ENCODE measurements at regions not wholly inside any gene's neighbourhood (a gene's known extent, or its start where the extent isn't known, plus 50 kb on each side); places are given as distances from the start of the nearest gene placed in this dataset.

DNA sequence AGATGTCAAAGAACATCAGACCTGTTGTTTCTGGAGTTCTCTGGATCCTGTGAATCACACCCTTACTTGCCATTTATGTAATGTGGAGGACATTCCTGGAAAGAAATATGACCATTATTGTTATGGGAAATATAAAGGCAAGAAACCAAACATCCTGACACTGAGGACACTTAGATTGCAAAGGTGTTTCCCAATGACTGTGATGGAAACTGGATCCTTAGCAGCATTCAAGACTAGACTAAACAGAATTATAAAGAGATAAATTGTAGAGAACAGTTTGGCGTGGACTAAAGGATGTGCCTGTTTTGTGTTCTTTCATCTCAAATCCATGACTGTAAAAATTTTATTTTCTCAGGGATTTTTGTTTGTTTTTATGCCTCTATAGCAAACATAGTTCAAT is 347.7 kb upstream of the SLC14A2 start:
- intact Hi-C loops (cut with micrococcal nuclease) = no loop called here
- no peak overlapping the region for H3K23ac ChIP-seq (ENCODE audit: low read depth, low read length)
- no peak for DNase-seq
- H3K9ac ChIP-seq (ENCODE audit: low read depth, low read length) = no peak overlapping the region
- ChIA-PET POLR2A (ENCODE audit: unreplicated experiment) (no interaction called here), CTCF (interaction anchor here (1.1 kb wide), 1 partner anchor 8 kb away, joined by 4 read pairs; no protein-coding TSS in a partner anchor)
- no peaks in the 10 kb centered on the region for H3K4me1 ChIP-seq (ENCODE audit: control insufficient read depth, insufficient read depth, low read length)
- in situ Hi-C loops (cut with MboI; ENCODE audit: low sequenced_read_pairs) = no loop called here
- no peak overlapping the region for H2BK5ac ChIP-seq (ENCODE audit: low read depth, low read length, poor library complexity, severe bottlenecking)
- dilution Hi-C loops (cut with HindIII; ENCODE audit: low sequenced_read_pairs, unreplicated experiment) = no loop called here
- no peak overlapping the region for H3K14ac ChIP-seq (replicated peaks; ENCODE audit: low read depth, low read length)
- no peak overlapping the region for H2AK9ac ChIP-seq (replicated peaks; ENCODE audit: low read depth, low read length, poor library complexity)
- no peak overlapping the region for H4K5ac ChIP-seq (ENCODE audit: low read depth, low read length)
- H3K27me3 ChIP-seq (ENCODE audit: control insufficient read depth, insufficient read depth, low read length) = peaks cover 7% of the 10 kb centered on the region
- H3K9me1 ChIP-seq (ENCODE audit: insufficient read depth, low read length) = no peaks in the 10 kb centered on the region
- ATAC-seq (ENCODE audit: low read depth) = no peak
- no peaks in the 10 kb centered on the region for H4K20me1 ChIP-seq (ENCODE audit: insufficient read depth, low read length)
- no peak overlapping the region for H3K27ac ChIP-seq (ENCODE audit: insufficient read depth, low read length)
- WGBS, 2 experiments (ENCODE audit: extremely low coverage in 2 of 2, insufficient read length in 1 of 2) = no CpG with 5 or more reads among the region's 1 CpG
- no peaks in the 10 kb centered on the region for H3K36me3 ChIP-seq (ENCODE audit: control insufficient read depth, insufficient read depth, low read length)
- H3K79me1 ChIP-seq (ENCODE audit: low read depth in 1 of 2, low read length in 2 of 2) = no peaks in the 10 kb centered on the region
- no peak overlapping the region for H2BK20ac ChIP-seq (ENCODE audit: low read depth, low read length)
- no TSS peak for BruUV-seq (replicated peaks)
- no peak overlapping the region for H2BK15ac ChIP-seq (ENCODE audit: low read depth, low read length)
- H4K8ac ChIP-seq (ENCODE audit: low read depth in 2 of 2, low read length in 2 of 2) = no peak overlapping the region
- no peak for TF ChIP-seq CTCF (conservative IDR thresholded peaks at IDR 0.05; ENCODE audit: low read depth, low read length)
- TF ChIP-seq MXI1 (IDR thresholded peaks at IDR 0.05; ENCODE audit: borderline replicate concordance, low read depth, low read length) = no peak
- TF ChIP-seq ELK1 (IDR thresholded peaks at IDR 0.05; ENCODE audit: borderline replicate concordance, low read depth, low read length) = no peak
- no peak for TF ChIP-seq NFE2L2 (IDR thresholded peaks at IDR 0.05; ENCODE audit: low read depth, low read length)
- TF ChIP-seq MAZ (IDR thresholded peaks at IDR 0.05; ENCODE audit: borderline replicate concordance, low read depth, low read length) = no peak
- no peak for TF ChIP-seq SMC3 (IDR thresholded peaks at IDR 0.05; ENCODE audit: low read depth, low read length)
- TF ChIP-seq FOS (IDR thresholded peaks at IDR 0.05; ENCODE audit: low read depth, low read length) = no peak
- no peak for TF ChIP-seq RCOR1 (IDR thresholded peaks at IDR 0.05; ENCODE audit: insufficient replicate concordance, low read length)
- TF ChIP-seq CEBPB (IDR thresholded peaks at IDR 0.05; ENCODE audit: low read depth, low read length) = no peak
- no peak for TF ChIP-seq POLR2A (IDR thresholded peaks at IDR 0.05; ENCODE audit: low read depth, low read length)
- TF ChIP-seq MAFK (IDR thresholded peaks at IDR 0.05; ENCODE audit: low read depth, low read length) = no peak
- no peak for TF ChIP-seq BHLHE40 (IDR thresholded peaks at IDR 0.05; ENCODE audit: low read depth, low read length)
- TF ChIP-seq, protein P1, sequence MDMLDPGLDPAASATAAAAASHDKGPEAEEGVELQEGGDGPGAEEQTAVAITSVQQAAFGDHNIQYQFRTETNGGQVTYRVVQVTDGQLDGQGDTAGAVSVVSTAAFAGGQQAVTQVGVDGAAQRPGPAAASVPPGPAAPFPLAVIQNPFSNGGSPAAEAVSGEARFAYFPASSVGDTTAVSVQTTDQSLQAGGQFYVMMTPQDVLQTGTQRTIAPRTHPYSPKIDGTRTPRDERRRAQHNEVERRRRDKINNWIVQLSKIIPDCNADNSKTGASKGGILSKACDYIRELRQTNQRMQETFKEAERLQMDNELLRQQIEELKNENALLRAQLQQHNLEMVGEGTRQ (IDR thresholded peaks at IDR 0.05; ENCODE audit: low read depth, low read length) = no peak
- H3K9me3 ChIP-seq (ENCODE audit: control insufficient read depth, insufficient read depth, low read length) = no peaks in the 10 kb centered on the region
- H3K4ac ChIP-seq (ENCODE audit: low read depth, low read length) = no peak overlapping the region
- H4K91ac ChIP-seq (ENCODE audit: insufficient read depth, low read depth, low read length) = no peak overlapping the region
- no peak overlapping the region for H2BK120ac ChIP-seq (ENCODE audit: low read depth, low read length)
- no peak overlapping the region for H2AFZ ChIP-seq (replicated peaks; ENCODE audit: low read length, poor library complexity)
- no peak overlapping the region for H2AK5ac ChIP-seq (ENCODE audit: low read depth, low read length)
- H3K56ac ChIP-seq (ENCODE audit: extremely low read depth, insufficient read depth, low read length) = no peak overlapping the region
- no peak overlapping the region for H3K4me3 ChIP-seq (ENCODE audit: insufficient read depth, low read depth, low read length)
- no peak overlapping the region for H3K4me2 ChIP-seq (ENCODE audit: low read depth, low read length)
- H3K18ac ChIP-seq (ENCODE audit: low read depth, low read length) = no peak overlapping the region

All from IMR-90 (cell line).